ENCODE measurements at regions not wholly inside any gene's neighbourhood (a gene's known extent, or its start where the extent isn't known, plus 50 kb on each side); places are given as distances from the start of the nearest gene placed in this dataset.

DNA sequence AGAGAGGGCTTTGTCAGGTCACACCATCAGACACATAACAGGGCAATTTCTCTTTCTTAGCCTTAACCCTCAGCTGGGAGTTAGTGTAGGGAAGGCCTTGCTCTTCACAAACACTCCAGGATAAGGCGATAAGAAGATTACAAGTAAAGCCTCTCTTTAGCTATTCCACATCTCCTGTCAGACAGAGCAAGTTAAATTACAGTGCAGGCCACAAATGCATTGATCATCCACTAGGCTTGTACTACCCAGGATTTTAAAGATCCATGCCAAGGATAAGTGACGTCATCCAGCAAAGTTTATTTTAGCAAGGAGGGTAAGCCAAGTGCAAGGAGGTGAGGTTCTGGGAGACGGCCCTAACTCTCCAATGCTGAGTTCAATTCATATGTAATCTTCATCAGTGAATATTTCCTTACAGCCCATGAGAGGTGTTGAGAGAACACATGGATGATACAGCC, 890.6 kb upstream of the NR2F2 start:
- H3K36me3 ChIP-seq (ENCODE audit: control insufficient read depth, insufficient read depth, low read length), result no peaks in the 10 kb centered on the region
- H3K27me3 ChIP-seq (ENCODE audit: control insufficient read depth, insufficient read depth, low read length), result no peaks in the 10 kb centered on the region
- FAIRE-seq (no peak), DNase-seq (ENCODE audit: low read depth) (no peak)
- H3K4me3 ChIP-seq (ENCODE audit: low read depth, low read length), result no peak overlapping the region
- TF ChIP-seq, protein P1, sequence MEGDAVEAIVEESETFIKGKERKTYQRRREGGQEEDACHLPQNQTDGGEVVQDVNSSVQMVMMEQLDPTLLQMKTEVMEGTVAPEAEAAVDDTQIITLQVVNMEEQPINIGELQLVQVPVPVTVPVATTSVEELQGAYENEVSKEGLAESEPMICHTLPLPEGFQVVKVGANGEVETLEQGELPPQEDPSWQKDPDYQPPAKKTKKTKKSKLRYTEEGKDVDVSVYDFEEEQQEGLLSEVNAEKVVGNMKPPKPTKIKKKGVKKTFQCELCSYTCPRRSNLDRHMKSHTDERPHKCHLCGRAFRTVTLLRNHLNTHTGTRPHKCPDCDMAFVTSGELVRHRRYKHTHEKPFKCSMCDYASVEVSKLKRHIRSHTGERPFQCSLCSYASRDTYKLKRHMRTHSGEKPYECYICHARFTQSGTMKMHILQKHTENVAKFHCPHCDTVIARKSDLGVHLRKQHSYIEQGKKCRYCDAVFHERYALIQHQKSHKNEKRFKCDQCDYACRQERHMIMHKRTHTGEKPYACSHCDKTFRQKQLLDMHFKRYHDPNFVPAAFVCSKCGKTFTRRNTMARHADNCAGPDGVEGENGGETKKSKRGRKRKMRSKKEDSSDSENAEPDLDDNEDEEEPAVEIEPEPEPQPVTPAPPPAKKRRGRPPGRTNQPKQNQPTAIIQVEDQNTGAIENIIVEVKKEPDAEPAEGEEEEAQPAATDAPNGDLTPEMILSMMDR (IDR thresholded peaks at IDR 0.05; ENCODE audit: insufficient read depth, low read length, severe bottlenecking), result no peak

DNA sequence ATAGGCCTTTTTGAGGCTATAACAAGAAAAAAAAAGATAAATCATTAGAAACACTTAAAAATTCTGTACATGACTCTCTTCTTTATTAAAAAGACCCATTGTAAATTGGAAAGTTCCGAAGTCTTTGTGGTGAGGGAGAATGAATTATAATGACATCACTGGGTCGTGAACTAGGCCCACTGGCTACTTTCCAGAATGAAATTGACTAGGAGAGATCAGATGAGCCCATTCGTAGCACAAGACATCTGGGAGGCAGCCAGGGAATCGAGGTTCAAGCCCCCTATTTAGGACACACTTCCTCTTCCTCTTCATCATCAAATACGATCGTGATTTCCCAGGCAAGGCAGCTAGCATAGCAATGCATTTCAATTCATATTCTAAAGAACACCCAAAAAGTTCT, 889.8 kb upstream of the NR2F2 start:
- DNase-seq (ENCODE audit: low read depth), result no peak
- FAIRE-seq, result no peak
- TF ChIP-seq, protein P1 (IDR thresholded peaks at IDR 0.05; ENCODE audit: insufficient read depth, low read length, severe bottlenecking), result no peak
- no peak overlapping the region for H3K4me3 ChIP-seq (ENCODE audit: low read depth, low read length)
- H3K27me3 ChIP-seq (ENCODE audit: control insufficient read depth, insufficient read depth, low read length), result no peaks in the 10 kb centered on the region
- H3K36me3 ChIP-seq (ENCODE audit: control insufficient read depth, insufficient read depth, low read length), result no peaks in the 10 kb centered on the region

DNA sequence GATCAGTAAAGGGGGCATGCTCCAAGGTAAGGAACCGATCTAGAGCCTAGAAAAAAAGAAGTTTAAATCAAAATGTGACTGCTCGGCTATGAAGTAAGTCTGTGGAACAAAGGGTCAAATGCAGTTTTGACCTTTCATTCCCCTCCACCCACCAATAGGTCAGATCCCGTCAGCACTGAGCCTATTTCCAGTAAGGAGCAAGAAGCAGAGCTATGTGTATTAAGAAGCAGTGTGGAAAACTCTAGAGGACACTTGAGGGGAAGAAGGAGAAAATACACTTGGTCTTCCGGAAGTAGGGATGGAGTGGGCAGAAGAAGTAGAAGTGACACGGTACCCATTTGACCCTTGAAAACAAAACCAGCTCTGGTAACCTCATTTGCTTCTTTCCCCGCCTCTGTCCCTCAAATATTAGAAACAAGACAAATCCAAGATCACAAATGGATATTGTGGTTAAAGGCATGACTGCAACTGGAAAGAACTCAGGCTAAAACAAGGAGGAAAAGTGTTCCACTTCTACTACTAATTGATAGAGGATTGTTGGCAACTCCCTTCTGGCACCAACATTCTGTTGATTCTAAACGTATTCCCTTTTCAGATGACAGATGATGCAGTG, 888.3 kb upstream of the NR2F2 start:
- TF ChIP-seq, protein P1 (IDR thresholded peaks at IDR 0.05; ENCODE audit: insufficient read depth, low read length, severe bottlenecking), result no peak
- FAIRE-seq, result no peak
- DNase-seq (ENCODE audit: low read depth), result no peak
- no peaks in the 10 kb centered on the region for H3K36me3 ChIP-seq (ENCODE audit: control insufficient read depth, insufficient read depth, low read length)
- no peak overlapping the region for H3K4me3 ChIP-seq (ENCODE audit: low read depth, low read length)
- no peaks in the 10 kb centered on the region for H3K27me3 ChIP-seq (ENCODE audit: control insufficient read depth, insufficient read depth, low read length)

DNA sequence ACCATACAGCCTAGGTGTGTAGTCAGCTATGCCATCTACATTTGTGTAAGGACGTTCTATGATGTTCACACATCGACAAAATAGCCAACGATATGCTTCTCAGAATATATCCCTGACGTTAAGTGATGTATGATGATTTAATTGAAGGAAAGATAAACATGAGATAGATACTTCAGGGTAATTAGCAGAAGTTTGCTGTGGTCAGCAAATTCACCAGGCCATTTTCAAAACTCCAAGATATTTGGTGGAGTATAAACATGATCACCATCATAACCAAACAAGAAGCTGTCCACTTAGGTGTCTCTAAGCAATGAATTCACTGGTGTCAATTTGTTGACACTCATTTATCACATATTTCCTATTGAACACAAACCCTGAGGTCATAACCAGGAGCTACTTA, 885.6 kb upstream of the NR2F2 start:
- FAIRE-seq (no peak), DNase-seq (ENCODE audit: low read depth) (no peak)
- Histone ChIP-seq H3K4me3 (ENCODE audit: low read depth, low read length) (no peak overlapping the region), H3K36me3 (ENCODE audit: control insufficient read depth, insufficient read depth, low read length) (no peaks in the 10 kb centered on the region), H3K27me3 (ENCODE audit: control insufficient read depth, insufficient read depth, low read length) (no peaks in the 10 kb centered on the region)
- TF ChIP-seq, protein P1 (IDR thresholded peaks at IDR 0.05; ENCODE audit: insufficient read depth, low read length, severe bottlenecking), result no peak

DNA sequence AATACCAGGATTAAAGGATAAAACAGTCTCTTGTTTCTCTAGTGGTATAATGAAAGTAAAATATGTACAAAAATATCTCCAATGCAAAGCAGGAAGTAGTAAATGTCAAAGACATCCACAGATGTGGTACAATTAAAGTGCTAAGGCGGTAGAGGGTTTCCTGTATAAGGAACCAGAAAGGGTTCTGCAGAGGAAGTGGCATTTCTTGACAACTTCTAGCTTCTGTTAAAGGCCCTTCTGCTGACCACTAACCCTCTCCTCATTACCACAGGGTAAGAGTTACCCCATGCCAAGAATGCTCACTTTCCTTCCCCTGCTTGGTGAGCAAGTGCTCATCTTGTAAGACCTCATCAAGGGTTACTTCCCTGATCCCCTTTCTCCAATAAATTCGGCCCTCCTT, 883.6 kb upstream of the NR2F2 start:
- no peak for DNase-seq (ENCODE audit: low read depth)
- FAIRE-seq, result no peak
- Histone ChIP-seq H3K36me3 (ENCODE audit: control insufficient read depth, insufficient read depth, low read length) (no peaks in the 10 kb centered on the region), H3K4me3 (ENCODE audit: low read depth, low read length) (no peak overlapping the region), H3K27me3 (ENCODE audit: control insufficient read depth, insufficient read depth, low read length) (no peaks in the 10 kb centered on the region)
- TF ChIP-seq, protein P1 (IDR thresholded peaks at IDR 0.05; ENCODE audit: insufficient read depth, low read length, severe bottlenecking), result no peak

DNA sequence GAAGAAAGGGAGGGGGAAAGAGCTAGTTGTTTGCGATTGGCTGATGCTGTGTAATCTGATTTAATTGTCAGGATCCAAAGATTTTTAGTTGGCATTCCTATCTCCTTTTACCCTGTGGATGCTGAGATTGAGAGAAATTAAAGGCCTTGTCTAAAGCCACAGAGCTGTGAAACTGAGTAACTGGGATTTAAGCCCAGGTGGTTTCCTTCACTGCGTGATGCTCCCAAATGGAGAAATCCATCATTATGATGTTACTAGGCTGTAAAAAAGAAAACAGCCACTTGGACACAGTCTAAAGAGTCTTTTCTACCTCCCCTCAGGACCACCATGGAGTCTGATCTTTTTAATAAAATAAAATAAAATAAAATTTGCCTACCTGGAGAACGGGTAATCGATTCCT, 883.0 kb upstream of the NR2F2 start:
- DNase-seq (ENCODE audit: low read depth) (no peak), FAIRE-seq (no peak)
- TF ChIP-seq, protein P1 (IDR thresholded peaks at IDR 0.05; ENCODE audit: insufficient read depth, low read length, severe bottlenecking), result no peak
- Histone ChIP-seq H3K4me3 (ENCODE audit: low read depth, low read length) (no peak overlapping the region), H3K36me3 (ENCODE audit: control insufficient read depth, insufficient read depth, low read length) (no peaks in the 10 kb centered on the region), H3K27me3 (ENCODE audit: control insufficient read depth, insufficient read depth, low read length) (no peaks in the 10 kb centered on the region)
